ENCODE measurements at regions not wholly inside any gene's neighbourhood (a gene's known extent, or its start where the extent isn't known, plus 50 kb on each side); places are given as distances from the start of the nearest gene placed in this dataset.

- no peaks in the 10 kb centered on the region for H3K36me3 ChIP-seq (ENCODE audit: control insufficient read depth in 4 of 4, insufficient read depth in 4 of 4, low read length in 3 of 4)
- H3K27me3 ChIP-seq (replicated peaks in 2 of 5; ENCODE audit: control insufficient read depth in 4 of 5, insufficient read depth in 5 of 5, low read length in 4 of 5), result no peaks in the 10 kb centered on the region
- ChIA-PET CTCF (no interaction called here), POLR2A (no interaction called here)
- no peaks in the 10 kb centered on the region for H3K4me1 ChIP-seq (ENCODE audit: control extremely low read depth in 1 of 4, control insufficient read depth in 4 of 4, insufficient read depth in 4 of 4, low read length in 3 of 4)
- H3K9me3 ChIP-seq (ENCODE audit: control extremely low read depth in 1 of 5, control insufficient read depth in 4 of 5, insufficient read depth in 2 of 5, low read depth in 1 of 5, low read length in 4 of 5), result no peaks in the 10 kb centered on the region
- DNase-seq, result no peak
- H3K27ac ChIP-seq (ENCODE audit: insufficient read depth in 1 of 2, low read depth in 1 of 2, low read length in 2 of 2, poor library complexity in 1 of 2, severe bottlenecking in 2 of 2), result no peak overlapping the region
- no peak overlapping the region for H3K4me3 ChIP-seq (ENCODE audit: control insufficient read depth in 1 of 7, extremely low read depth in 1 of 7, insufficient read depth in 4 of 7, low read depth in 2 of 7, low read length in 6 of 7)
Observed at GRCh38 chr14:43249116-43249515, 1258.0 kb downstream of the FSCB start.

GRCh38 chr14:43247877-43248276 is 1259.2 kb downstream of the FSCB start:
- no peak for DNase-seq
- no peaks in the 10 kb centered on the region for H3K27me3 ChIP-seq (replicated peaks in 2 of 5; ENCODE audit: control insufficient read depth in 4 of 5, insufficient read depth in 5 of 5, low read length in 4 of 5)
- H3K4me3 ChIP-seq (ENCODE audit: control insufficient read depth in 1 of 7, extremely low read depth in 1 of 7, insufficient read depth in 4 of 7, low read depth in 2 of 7, low read length in 6 of 7), result no peak overlapping the region
- ChIA-PET POLR2A (no interaction called here), CTCF (no interaction called here)
- H3K9me3 ChIP-seq (ENCODE audit: control extremely low read depth in 1 of 5, control insufficient read depth in 4 of 5, insufficient read depth in 2 of 5, low read depth in 1 of 5, low read length in 4 of 5), result no peaks in the 10 kb centered on the region
- H3K4me1 ChIP-seq (ENCODE audit: control extremely low read depth in 1 of 4, control insufficient read depth in 4 of 4, insufficient read depth in 4 of 4, low read length in 3 of 4), result no peaks in the 10 kb centered on the region
- no CpG with 5 or more reads among the region's 1 CpG for WGBS (ENCODE audit: insufficient coverage)
- no peak overlapping the region for H3K27ac ChIP-seq (ENCODE audit: insufficient read depth in 1 of 2, low read depth in 1 of 2, low read length in 2 of 2, poor library complexity in 1 of 2, severe bottlenecking in 2 of 2)
- no peaks in the 10 kb centered on the region for H3K36me3 ChIP-seq (ENCODE audit: control insufficient read depth in 4 of 4, insufficient read depth in 4 of 4, low read length in 3 of 4)

- H3K27me3 ChIP-seq (replicated peaks in 2 of 5; ENCODE audit: control insufficient read depth in 4 of 5, insufficient read depth in 5 of 5, low read length in 4 of 5), result no peaks in the 10 kb centered on the region
- H3K4me3 ChIP-seq (ENCODE audit: control insufficient read depth in 1 of 7, extremely low read depth in 1 of 7, insufficient read depth in 4 of 7, low read depth in 2 of 7, low read length in 6 of 7), result no peak overlapping the region
- H3K9me3 ChIP-seq (ENCODE audit: control extremely low read depth in 1 of 5, control insufficient read depth in 4 of 5, insufficient read depth in 2 of 5, low read depth in 1 of 5, low read length in 4 of 5), result no peaks in the 10 kb centered on the region
- CTCF ChIA-PET, result no interaction called here
- no peaks in the 10 kb centered on the region for H3K4me1 ChIP-seq (ENCODE audit: control extremely low read depth in 1 of 4, control insufficient read depth in 4 of 4, insufficient read depth in 4 of 4, low read length in 3 of 4)
- WGBS (ENCODE audit: insufficient coverage), result 100% methylated on average over 1 of the region's 2 CpGs
- no peaks in the 10 kb centered on the region for H3K36me3 ChIP-seq (ENCODE audit: control insufficient read depth in 4 of 4, insufficient read depth in 4 of 4, low read length in 3 of 4)
- POLR2A ChIA-PET, result no interaction called here
- H3K27ac ChIP-seq (ENCODE audit: insufficient read depth in 1 of 2, low read depth in 1 of 2, low read length in 2 of 2, poor library complexity in 1 of 2, severe bottlenecking in 2 of 2), result no peak overlapping the region
- DNase-seq, result no peak
Observed at GRCh38 chr14:43244142-43244625, 1262.9 kb downstream of the FSCB start.

GRCh38 chr14:43243168-43243567 is 1263.9 kb downstream of the FSCB start:
- H3K4me3 ChIP-seq (ENCODE audit: control insufficient read depth in 1 of 7, extremely low read depth in 1 of 7, insufficient read depth in 4 of 7, low read depth in 2 of 7, low read length in 6 of 7), result no peak overlapping the region
- no peaks in the 10 kb centered on the region for H3K9me3 ChIP-seq (ENCODE audit: control extremely low read depth in 1 of 5, control insufficient read depth in 4 of 5, insufficient read depth in 2 of 5, low read depth in 1 of 5, low read length in 4 of 5)
- H3K27me3 ChIP-seq (replicated peaks in 2 of 5; ENCODE audit: control insufficient read depth in 4 of 5, insufficient read depth in 5 of 5, low read length in 4 of 5), result no peaks in the 10 kb centered on the region
- H3K4me1 ChIP-seq (ENCODE audit: control extremely low read depth in 1 of 4, control insufficient read depth in 4 of 4, insufficient read depth in 4 of 4, low read length in 3 of 4), result no peaks in the 10 kb centered on the region
- DNase-seq, result no peak
- no peak overlapping the region for H3K27ac ChIP-seq (ENCODE audit: insufficient read depth in 1 of 2, low read depth in 1 of 2, low read length in 2 of 2, poor library complexity in 1 of 2, severe bottlenecking in 2 of 2)
- no peaks in the 10 kb centered on the region for H3K36me3 ChIP-seq (ENCODE audit: control insufficient read depth in 4 of 4, insufficient read depth in 4 of 4, low read length in 3 of 4)
- CTCF ChIA-PET, result no interaction called here
- POLR2A ChIA-PET, result no interaction called here
- WGBS (ENCODE audit: insufficient coverage), result no CpG with 5 or more reads among the region's 1 CpG

GRCh38 chr14:43232261-43232660 is 1274.8 kb downstream of the FSCB start:
- no peak for DNase-seq
- Histone ChIP-seq H3K9me3 (ENCODE audit: control extremely low read depth in 1 of 5, control insufficient read depth in 4 of 5, insufficient read depth in 2 of 5, low read depth in 1 of 5, low read length in 4 of 5) (no peaks in the 10 kb centered on the region), H3K27ac (ENCODE audit: insufficient read depth in 1 of 2, low read depth in 1 of 2, low read length in 2 of 2, poor library complexity in 1 of 2, severe bottlenecking in 2 of 2) (no peak overlapping the region), H3K36me3 (ENCODE audit: control insufficient read depth in 4 of 4, insufficient read depth in 4 of 4, low read length in 3 of 4) (no peaks in the 10 kb centered on the region), H3K4me1 (ENCODE audit: control extremely low read depth in 1 of 4, control insufficient read depth in 4 of 4, insufficient read depth in 4 of 4, low read length in 3 of 4) (no peaks in the 10 kb centered on the region), H3K4me3 (ENCODE audit: control insufficient read depth in 1 of 7, extremely low read depth in 1 of 7, insufficient read depth in 4 of 7, low read depth in 2 of 7, low read length in 6 of 7) (no peak overlapping the region), H3K27me3 (replicated peaks in 2 of 5; ENCODE audit: control insufficient read depth in 4 of 5, insufficient read depth in 5 of 5, low read length in 4 of 5) (no peaks in the 10 kb centered on the region)
- ChIA-PET CTCF (no interaction called here), POLR2A (no interaction called here)
- no CpG with 5 or more reads among the region's 2 CpGs for WGBS (ENCODE audit: insufficient coverage)

- no peaks in the 10 kb centered on the region for H3K9me3 ChIP-seq (ENCODE audit: control extremely low read depth in 1 of 5, control insufficient read depth in 4 of 5, insufficient read depth in 2 of 5, low read depth in 1 of 5, low read length in 4 of 5)
- ChIA-PET POLR2A (no interaction called here), CTCF (no interaction called here)
- no peaks in the 10 kb centered on the region for H3K36me3 ChIP-seq (ENCODE audit: control insufficient read depth in 4 of 4, insufficient read depth in 4 of 4, low read length in 3 of 4)
- H3K27me3 ChIP-seq (replicated peaks in 2 of 5; ENCODE audit: control insufficient read depth in 4 of 5, insufficient read depth in 5 of 5, low read length in 4 of 5), result no peaks in the 10 kb centered on the region
- H3K4me3 ChIP-seq (ENCODE audit: control insufficient read depth in 1 of 7, extremely low read depth in 1 of 7, insufficient read depth in 4 of 7, low read depth in 2 of 7, low read length in 6 of 7), result no peak overlapping the region
- WGBS (ENCODE audit: insufficient coverage), result no CpG with 5 or more reads among the region's 2 CpGs
- no peaks in the 10 kb centered on the region for H3K4me1 ChIP-seq (ENCODE audit: control extremely low read depth in 1 of 4, control insufficient read depth in 4 of 4, insufficient read depth in 4 of 4, low read length in 3 of 4)
- no peak overlapping the region for H3K27ac ChIP-seq (ENCODE audit: insufficient read depth in 1 of 2, low read depth in 1 of 2, low read length in 2 of 2, poor library complexity in 1 of 2, severe bottlenecking in 2 of 2)
- no peak for DNase-seq
Observed at GRCh38 chr14:43215524-43215923, 1291.6 kb downstream of the FSCB start.

GRCh38 chr14:43207189-43207588 is 1299.9 kb downstream of the FSCB start:
- CTCF ChIA-PET, result interaction anchor here (0.7 kb wide), 1 partner anchor 15 kb away, joined by 3 read pairs; no protein-coding TSS in a partner anchor
- no peak overlapping the region for H3K27ac ChIP-seq (ENCODE audit: insufficient read depth in 1 of 2, low read depth in 1 of 2, low read length in 2 of 2, poor library complexity in 1 of 2, severe bottlenecking in 2 of 2)
- H3K4me1 ChIP-seq (ENCODE audit: control extremely low read depth in 1 of 4, control insufficient read depth in 4 of 4, insufficient read depth in 4 of 4, low read length in 3 of 4), result no peaks in the 10 kb centered on the region
- no peak for DNase-seq
- H3K4me3 ChIP-seq (ENCODE audit: control insufficient read depth in 1 of 7, extremely low read depth in 1 of 7, insufficient read depth in 4 of 7, low read depth in 2 of 7, low read length in 6 of 7), result no peak overlapping the region
- no peaks in the 10 kb centered on the region for H3K9me3 ChIP-seq (ENCODE audit: control extremely low read depth in 1 of 5, control insufficient read depth in 4 of 5, insufficient read depth in 2 of 5, low read depth in 1 of 5, low read length in 4 of 5)
- no peaks in the 10 kb centered on the region for H3K27me3 ChIP-seq (replicated peaks in 2 of 5; ENCODE audit: control insufficient read depth in 4 of 5, insufficient read depth in 5 of 5, low read length in 4 of 5)
- POLR2A ChIA-PET, result no interaction called here
- H3K36me3 ChIP-seq (ENCODE audit: control insufficient read depth in 4 of 4, insufficient read depth in 4 of 4, low read length in 3 of 4), result no peaks in the 10 kb centered on the region
- WGBS (ENCODE audit: insufficient coverage), result no CpG with 5 or more reads among the region's 2 CpGs

Data from common myeloid progenitor, CD34-positive (primary cell).